IMR-90 (cell line): ENCODE measurements at regions not wholly inside any gene's neighbourhood (a gene's known extent, or its start where the extent isn't known, plus 50 kb on each side); places are given as distances from the start of the nearest gene placed in this dataset.

ENCODE experiments used
- ATAC-seq: fragments of 200-7000 bp; cut with Tn5 transposase; 2 replicates; pipeline ENCODE4 v1.9.1; 2020; ENCODE audit warnings: low read depth, mild to moderate bottlenecking, moderate library complexity
- BruUV-seq: library from RNA; stranded (reverse); fragments of 400-500 nt; replicated peaks from 2 replicates; lab custom pipeline; 2021; lab: Mats Ljungman, UMichigan
- CTCF ChIA-PET: fragments of 300-600 bp; formaldehyde crosslinking; extraction: SDS; loops from one replicate; lab custom pipeline; 2021; ENCODE audit warnings: antibody characterized with exemption; lab: Yijun Ruan, JAX
- POLR2A ChIA-PET: fragments of 300-600 bp; sonication (Branson Sonifier 250); formaldehyde crosslinking; loops from one replicate; lab custom pipeline; 2022; ENCODE audit warnings: antibody characterized with exemption; ENCODE audit not compliant: unreplicated experiment; lab: Charles Lee
- DNase-seq: peaks from one replicate; pipeline ENCODE4 v3.0.0; 2013
- H2AFZ ChIP-seq: replicated peaks from 2 replicates; pipeline ENCODE3; 2013; ENCODE audit warnings: low read length, mild to moderate bottlenecking; ENCODE audit not compliant: poor library complexity
- H2AK5ac ChIP-seq: 2 replicates; pipeline ENCODE4 v1.6.1; 2013; ENCODE audit warnings: low read depth, low read length, inconsistent platforms
- H2AK9ac ChIP-seq: replicated peaks from 2 replicates; pipeline ENCODE3; 2013; ENCODE audit warnings: mild to moderate bottlenecking, low read depth, low read length, moderate library complexity; ENCODE audit not compliant: poor library complexity
- H2BK120ac ChIP-seq: 2 replicates; pipeline ENCODE4 v1.6.1; 2013; ENCODE audit warnings: low read depth, low read length, inconsistent platforms
- H2BK15ac ChIP-seq: 3 replicates; pipeline ENCODE4 v1.6.1; 2013; ENCODE audit warnings: low read depth, low read length, inconsistent platforms
- H2BK20ac ChIP-seq: 2 replicates; pipeline ENCODE4 v1.6.1; 2013; ENCODE audit warnings: low read depth, mild to moderate bottlenecking, inconsistent platforms, low read length, moderate library complexity
- H2BK5ac ChIP-seq: 2 replicates; pipeline ENCODE4 v1.6.1; 2013; ENCODE audit warnings: mild to moderate bottlenecking, low read depth, low read length, inconsistent platforms; ENCODE audit not compliant: poor library complexity, severe bottlenecking
- H3K14ac ChIP-seq: replicated peaks from 2 replicates; pipeline ENCODE4 v1.6.1; 2013; ENCODE audit warnings: low read depth, low read length, inconsistent platforms
- H3K18ac ChIP-seq: 2 replicates; pipeline ENCODE4 v1.6.1; 2013; ENCODE audit warnings: low read depth, low read length, control low read depth
- H3K23ac ChIP-seq: 2 replicates; pipeline ENCODE4 v1.6.1; 2013; ENCODE audit warnings: low read depth, low read length, inconsistent platforms
- H3K27ac ChIP-seq: 2 replicates; pipeline ENCODE4 v1.5.1; 2013; ENCODE audit warnings: mild to moderate bottlenecking, control low read depth, low read length; ENCODE audit not compliant: insufficient read depth
- H3K27me3 ChIP-seq: 2 replicates; pipeline ENCODE4 v1.6.1; 2013; ENCODE audit warnings: low read length; ENCODE audit not compliant: control insufficient read depth, insufficient read depth
- H3K36me3 ChIP-seq: 2 replicates; pipeline ENCODE4 v1.6.1; 2013; ENCODE audit warnings: low read length, mixed read lengths; ENCODE audit not compliant: control insufficient read depth, insufficient read depth
- H3K4ac ChIP-seq: 2 replicates; pipeline ENCODE4 v1.6.1; 2013; ENCODE audit warnings: low read depth, low read length, inconsistent platforms
- H3K4me1 ChIP-seq: 2 replicates; pipeline ENCODE4 v1.6.1; 2013; ENCODE audit warnings: low read length, mixed read lengths; ENCODE audit not compliant: control insufficient read depth, insufficient read depth
- H3K4me2 ChIP-seq: 2 replicates; pipeline ENCODE4 v1.6.1; 2013; ENCODE audit warnings: low read depth, mild to moderate bottlenecking, control low read depth, low read length, moderate library complexity
- H3K4me3 ChIP-seq: 2 replicates; pipeline ENCODE4 v1.5.1; 2013; ENCODE audit warnings: low read depth, mild to moderate bottlenecking, control low read depth, low read length, moderate library complexity; ENCODE audit not compliant: insufficient read depth
- H3K56ac ChIP-seq: 2 replicates; pipeline ENCODE4 v1.6.1; 2013; ENCODE audit warnings: low read length, inconsistent platforms; ENCODE audit not compliant: insufficient read depth; ENCODE audit errors: extremely low read depth
- H3K79me1 ChIP-seq, 2 experiments: 2 replicates each; pipeline ENCODE4 v1.6.1; 2013; ENCODE audit warnings: low read length in 2 of 2, inconsistent platforms in 1 of 2, low read depth in 1 of 2
- H3K9ac ChIP-seq: 2 replicates; pipeline ENCODE4 v1.6.1; 2013; ENCODE audit warnings: low read depth, low read length, control low read depth
- H3K9me1 ChIP-seq: 2 replicates; pipeline ENCODE4 v1.6.1; 2013; ENCODE audit warnings: low read length, inconsistent platforms; ENCODE audit not compliant: insufficient read depth
- H3K9me3 ChIP-seq: 2 replicates; pipeline ENCODE4 v1.6.1; 2013; ENCODE audit warnings: low read length; ENCODE audit not compliant: control insufficient read depth, insufficient read depth
- H4K20me1 ChIP-seq: 2 replicates; pipeline ENCODE4 v1.6.1; 2013; ENCODE audit warnings: low read length, inconsistent platforms; ENCODE audit not compliant: insufficient read depth
- H4K5ac ChIP-seq: 2 replicates; pipeline ENCODE4 v1.6.1; 2013; ENCODE audit warnings: mild to moderate bottlenecking, low read depth, low read length, control low read depth
- H4K8ac ChIP-seq, 2 experiments: 2 replicates each; pipeline ENCODE4 v1.6.1; 2013; ENCODE audit warnings: low read depth in 2 of 2, low read length in 2 of 2, control low read depth in 1 of 2, inconsistent platforms in 1 of 2
- H4K91ac ChIP-seq: 2 replicates; pipeline ENCODE4 v1.6.1; 2013; ENCODE audit warnings: low read depth, low read length, inconsistent platforms; ENCODE audit not compliant: insufficient read depth
- FOS ChIP-seq: fragments of 150-350 bp; IDR thresholded peaks from 2 replicates; pipeline ENCODE4 v1.6.1; 2016; ENCODE audit warnings: low read depth, low read length
- WGBS, 2 experiments: methylation state at CpG; one replicate each; pipeline versions ENCODE4 v1.1.5 to v1.1.7; 2013; ENCODE audit warnings: missing lambda C conversion rate in 2 of 2; ENCODE audit not compliant: insufficient read length in 1 of 2; ENCODE audit errors: extremely low coverage in 2 of 2; 5-methylcytosine and 5-hydroxymethylcytosine counted together
- dilution Hi-C: fragments of 300-500 bp; cut with HindIII; formaldehyde crosslinking; loops from one replicate; pipeline ENCODE4 v1.14.3; 2018; ENCODE audit warnings: low sequenced_read_pairs; ENCODE audit not compliant: unreplicated experiment
- in situ Hi-C: fragments of 300-500 bp; cut with MboI; formaldehyde crosslinking; loops from 3 replicates; pipeline ENCODE4 v1.14.3; 2019; ENCODE audit warnings: low sequenced_read_pairs, inconsistent platforms, mixed read lengths
- intact Hi-C: fragments of 100-400 bp; cut with micrococcal nuclease; formaldehyde crosslinking; loops from 2 replicates; pipeline ENCODE4 v1.10.0; 2022
- TF ChIP-seq, protein P1 (sequence below): conservative IDR thresholded peaks from 2 replicates; pipeline ENCODE4 v1.5.1; 2012; ENCODE audit warnings: mild to moderate bottlenecking, low read depth, low read length, improper control_type of control experiment

DNA sequence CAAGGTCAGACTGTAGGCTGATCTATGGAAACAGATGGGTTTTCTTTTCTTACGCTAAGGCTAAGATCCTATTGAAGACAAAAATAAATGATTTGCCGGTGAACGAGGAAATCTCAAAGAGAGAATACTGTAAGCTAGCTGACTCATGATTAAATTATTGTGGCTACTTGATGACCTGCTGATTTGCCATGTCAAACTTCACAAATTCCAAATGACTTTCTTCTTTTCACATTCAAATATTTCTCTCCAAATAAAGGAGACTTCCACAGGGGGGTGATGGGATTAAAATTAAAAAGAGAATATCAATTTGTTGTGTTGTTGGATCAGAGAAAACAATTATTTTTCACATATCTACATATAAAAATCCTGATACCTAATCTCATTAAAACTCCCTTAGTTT, 860.6 kb upstream of the ZWINT start:
- Histone ChIP-seq H2BK5ac (no peak overlapping the region), H3K18ac (no peak overlapping the region)
- ATAC-seq = no peak

More for the DNA sequence above, 860.6 kb upstream of the ZWINT start:
- Histone ChIP-seq H3K23ac (no peak overlapping the region), H3K4me3 (no peak overlapping the region), H2AK5ac (no peak overlapping the region), H3K56ac (no peak overlapping the region), H4K91ac (no peak overlapping the region), H3K4me1 (no peaks in the 10 kb centered on the region), H2BK120ac (no peak overlapping the region), H4K5ac (no peak overlapping the region), H3K4ac (no peak overlapping the region), H3K9me1 (no peaks in the 10 kb centered on the region), H3K9me3 (peaks cover 4% of the 10 kb centered on the region; the same call in 1 of the 2 replicates), H3K27ac (no peak overlapping the region), H3K4me2 (no peak overlapping the region), H4K8ac (no peak overlapping the region), H3K14ac (no peak overlapping the region), H2BK15ac (no peak overlapping the region), H3K79me1 (no peaks in the 10 kb centered on the region), H2AFZ (no peak overlapping the region), H4K20me1 (no peaks in the 10 kb centered on the region), H3K27me3 (no peaks in the 10 kb centered on the region), H2AK9ac (no peak overlapping the region), H2BK20ac (no peak overlapping the region), H3K9ac (no peak overlapping the region), H3K36me3 (no peaks in the 10 kb centered on the region)
- intact Hi-C loops = no loop called here
- no TSS peak for BruUV-seq
- ChIA-PET POLR2A (no interaction called here), CTCF (no interaction called here)
- in situ Hi-C loops = no loop called here
- dilution Hi-C loops = no loop called here
- TF ChIP-seq FOS = no peak
- TF ChIP-seq, protein P1, sequence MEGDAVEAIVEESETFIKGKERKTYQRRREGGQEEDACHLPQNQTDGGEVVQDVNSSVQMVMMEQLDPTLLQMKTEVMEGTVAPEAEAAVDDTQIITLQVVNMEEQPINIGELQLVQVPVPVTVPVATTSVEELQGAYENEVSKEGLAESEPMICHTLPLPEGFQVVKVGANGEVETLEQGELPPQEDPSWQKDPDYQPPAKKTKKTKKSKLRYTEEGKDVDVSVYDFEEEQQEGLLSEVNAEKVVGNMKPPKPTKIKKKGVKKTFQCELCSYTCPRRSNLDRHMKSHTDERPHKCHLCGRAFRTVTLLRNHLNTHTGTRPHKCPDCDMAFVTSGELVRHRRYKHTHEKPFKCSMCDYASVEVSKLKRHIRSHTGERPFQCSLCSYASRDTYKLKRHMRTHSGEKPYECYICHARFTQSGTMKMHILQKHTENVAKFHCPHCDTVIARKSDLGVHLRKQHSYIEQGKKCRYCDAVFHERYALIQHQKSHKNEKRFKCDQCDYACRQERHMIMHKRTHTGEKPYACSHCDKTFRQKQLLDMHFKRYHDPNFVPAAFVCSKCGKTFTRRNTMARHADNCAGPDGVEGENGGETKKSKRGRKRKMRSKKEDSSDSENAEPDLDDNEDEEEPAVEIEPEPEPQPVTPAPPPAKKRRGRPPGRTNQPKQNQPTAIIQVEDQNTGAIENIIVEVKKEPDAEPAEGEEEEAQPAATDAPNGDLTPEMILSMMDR = no peak
- DNase-seq = no peak
- no CpG with 5 or more reads among the region's 3 CpGs for WGBS, 2 experiments
